Activated CD4-positive, alpha-beta T cell treated with anti-CD3 and anti-CD28 coated beads, Interleukin-2, amount 10 ng/mL, durations not matched to agents 24 days and 14 days (primary cell): ENCODE measurements at regions not wholly inside any gene's neighbourhood (a gene's known extent, or its start where the extent isn't known, plus 50 kb on each side); places are given as distances from the start of the nearest gene placed in this dataset.
"Not testable (repeated sequence)": the region's sequence is repeated elsewhere in the genome, so short reads cannot be mapped to it uniquely, and the experiment has no call there.

Source experiments
- DNase-seq: peaks from one replicate; pipeline ENCODE4 v3.0.0; 2022
- H3K27ac Mint-ChIP-seq: one replicate; pipeline ENCODE4 v1.8.0; 2022; ENCODE audit warnings: mild to moderate bottlenecking, mixed read lengths
- H3K27me3 Mint-ChIP-seq: one replicate; pipeline ENCODE4 v1.8.0; 2022; ENCODE audit warnings: mixed read lengths
- H3K36me3 Mint-ChIP-seq: one replicate; pipeline ENCODE4 v1.8.0; 2022; ENCODE audit warnings: low read depth, mild to moderate bottlenecking, mixed read lengths
- H3K4me1 Mint-ChIP-seq: one replicate; pipeline ENCODE4 v1.8.0; 2021; ENCODE audit warnings: mixed read lengths
- H3K4me3 Mint-ChIP-seq: one replicate; pipeline ENCODE4 v1.8.0; 2022; ENCODE audit warnings: mild to moderate bottlenecking, moderate library complexity, mixed read lengths
- H3K9me3 Mint-ChIP-seq: one replicate; pipeline ENCODE4 v1.8.0; 2021; ENCODE audit warnings: mixed read lengths
- intact Hi-C: fragments of 100-400 bp; cut with micrococcal nuclease; formaldehyde crosslinking; loops from one replicate; pipeline ENCODE4 v1.15.1; 2023

DNA sequence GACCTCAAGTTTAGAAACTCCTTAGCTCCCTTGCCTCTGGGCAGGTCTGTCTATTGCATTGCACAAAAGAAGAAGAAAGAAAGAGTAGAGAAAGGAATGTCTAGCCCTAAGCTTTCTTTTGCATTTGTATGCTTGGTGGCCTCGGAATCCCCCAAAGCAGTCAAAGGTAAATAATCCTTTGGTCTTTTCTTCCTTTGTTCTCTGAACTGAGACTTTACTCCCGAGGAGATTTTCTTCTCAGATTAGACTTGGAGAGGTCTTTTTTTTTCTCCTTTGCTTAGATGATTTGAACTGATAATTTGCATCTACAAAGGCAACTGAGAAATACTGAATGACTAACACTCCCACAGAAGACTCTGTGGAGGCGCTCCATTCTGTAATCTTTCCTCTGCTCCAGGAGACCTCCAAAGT, 93.2 kb downstream of the AKR1D1 start:
- peaks cover 6% of the 10 kb centered on the region for H3K36me3 Mint-ChIP-seq
- peaks cover 24% of the 10 kb centered on the region for H3K4me1 Mint-ChIP-seq
- H3K4me3 Mint-ChIP-seq, result no peak overlapping the region
- intact Hi-C loops, result loop anchor here (10.0 kb wide), 1 partner anchor 275 kb away; no protein-coding TSS in a partner anchor
- peaks cover 27% of the 10 kb centered on the region for H3K27me3 Mint-ChIP-seq
- peaks cover 12% of the 10 kb centered on the region for H3K9me3 Mint-ChIP-seq
- DNase-seq, result no peak
- H3K27ac Mint-ChIP-seq, result no peak overlapping the region

DNA sequence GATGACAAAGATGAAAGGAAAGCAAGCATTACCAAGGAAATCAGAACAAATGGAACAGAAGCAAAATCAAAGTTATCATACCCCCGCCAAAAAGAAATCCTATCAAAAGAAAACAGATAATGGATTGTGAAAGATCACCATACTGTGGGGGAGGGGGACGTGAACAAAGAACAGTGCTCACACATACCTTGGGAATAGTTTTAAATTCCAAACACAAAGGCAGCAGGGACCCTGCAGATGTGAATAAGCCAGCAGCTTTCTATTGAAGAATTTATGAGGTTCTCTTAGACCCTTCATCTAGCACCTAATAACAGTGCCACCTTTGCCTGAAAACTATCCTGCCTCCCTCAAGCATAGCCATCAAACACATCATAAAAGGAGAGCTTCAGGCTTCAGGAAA, 94.0 kb downstream of the AKR1D1 start:
- peaks cover 9% of the 10 kb centered on the region for H3K9me3 Mint-ChIP-seq
- peaks cover 3% of the 10 kb centered on the region for H3K36me3 Mint-ChIP-seq
- intact Hi-C loops, result loop anchor here (5.0 kb wide), 1 partner anchor 287 kb away; no protein-coding TSS in a partner anchor
- H3K27me3 Mint-ChIP-seq, result peaks cover 31% of the 10 kb centered on the region
- H3K27ac Mint-ChIP-seq, result no peak overlapping the region
- H3K4me3 Mint-ChIP-seq, result no peak overlapping the region
- peaks cover 24% of the 10 kb centered on the region for H3K4me1 Mint-ChIP-seq
- no peak for DNase-seq

DNA sequence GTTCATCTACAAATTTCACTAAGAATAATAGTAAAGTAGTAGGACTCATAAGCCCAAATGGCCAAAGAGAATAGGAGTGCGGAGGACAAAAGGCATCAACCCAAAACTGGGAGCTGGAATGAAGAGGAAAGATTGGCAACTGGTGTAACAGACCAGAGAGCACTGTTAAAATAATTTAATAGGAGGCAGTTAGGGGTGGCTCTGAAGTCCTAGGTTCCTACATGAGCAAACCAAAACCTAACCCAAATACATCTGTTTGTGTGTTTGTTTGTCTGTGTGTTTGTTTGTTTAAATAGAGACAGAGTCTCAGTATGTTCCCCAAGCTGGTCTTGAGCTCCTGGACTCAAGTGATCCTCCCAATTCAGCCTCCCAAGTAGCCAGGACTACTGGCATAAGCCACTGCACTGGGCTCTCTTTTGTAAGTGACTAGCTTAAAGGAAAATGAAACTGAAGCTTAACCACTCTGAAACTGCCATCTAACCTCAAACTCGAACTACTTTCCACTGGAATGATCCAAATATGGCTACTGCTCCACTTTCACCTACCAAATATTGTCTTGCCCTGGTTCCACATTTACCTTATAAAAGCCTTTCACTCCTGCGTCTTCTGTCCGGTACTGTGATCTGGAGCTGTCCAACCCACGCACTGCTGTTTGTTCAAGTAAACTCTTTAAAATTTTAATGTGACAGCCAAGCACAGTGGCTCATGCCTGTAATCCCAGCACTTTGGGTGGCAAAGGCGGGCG, 94.9 kb downstream of the AKR1D1 start:
- H3K4me1 Mint-ChIP-seq, result peaks cover 24% of the 10 kb centered on the region
- H3K27ac Mint-ChIP-seq, result no peak overlapping the region
- DNase-seq, result peak; percentile 72
- H3K36me3 Mint-ChIP-seq, result peaks cover 3% of the 10 kb centered on the region
- intact Hi-C loops, result loop anchor here (5.0 kb wide), 1 partner anchor 286 kb away; no protein-coding TSS in a partner anchor
- peak overlapping the region; percentile 2 for H3K4me3 Mint-ChIP-seq
- peaks cover 9% of the 10 kb centered on the region for H3K9me3 Mint-ChIP-seq
- H3K27me3 Mint-ChIP-seq, result peaks cover 33% of the 10 kb centered on the region

DNA sequence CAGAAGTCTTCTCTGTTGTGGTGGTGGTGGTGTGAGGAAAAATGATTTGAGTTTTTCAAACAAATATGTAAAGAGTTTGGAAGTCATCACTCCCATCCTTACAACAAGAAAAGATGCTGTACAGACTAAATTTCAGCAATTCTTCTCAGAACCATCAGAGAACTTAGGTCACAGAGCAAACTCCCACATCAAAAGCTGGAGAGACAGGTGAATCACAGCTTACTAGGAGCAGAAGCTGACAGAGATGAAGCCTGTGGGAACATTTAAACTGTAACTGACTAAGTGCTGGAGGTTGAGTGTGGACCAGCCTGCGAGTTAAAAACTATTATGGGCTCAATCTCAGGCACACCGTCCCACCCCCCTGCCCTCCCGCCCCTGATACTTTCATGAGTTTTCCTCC, 97.3 kb downstream of the AKR1D1 start:
- Mint-ChIP-seq H3K27me3 (peaks cover 38% of the 10 kb centered on the region), H3K4me3 (no peak overlapping the region), H3K4me1 (peaks cover 22% of the 10 kb centered on the region), H3K9me3 (peaks cover 9% of the 10 kb centered on the region), H3K36me3 (peaks cover 3% of the 10 kb centered on the region), H3K27ac (no peak overlapping the region)
- intact Hi-C loops, result loop anchor here (5.0 kb wide), 1 partner anchor 284 kb away; no protein-coding TSS in a partner anchor
- no peak for DNase-seq

DNA sequence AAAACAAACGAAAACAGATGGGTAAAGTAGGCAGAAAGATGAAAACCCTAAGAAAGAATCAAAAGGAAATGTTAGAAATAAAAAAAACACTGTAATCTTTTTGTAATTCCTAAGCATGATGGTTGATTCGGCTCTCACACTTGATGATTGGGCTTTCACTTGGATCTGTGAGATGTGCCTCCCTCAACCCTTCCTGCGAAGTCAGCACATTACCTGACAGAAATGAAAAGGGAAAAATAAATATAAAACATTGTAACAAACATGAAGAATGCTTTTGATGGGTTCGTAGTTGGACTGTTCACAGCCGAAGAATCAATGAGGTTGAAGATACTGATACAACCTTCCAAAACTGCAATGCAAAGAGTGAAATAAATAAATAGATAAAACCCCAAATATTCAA, 99.8 kb downstream of the AKR1D1 start:
- no peak overlapping the region for H3K4me3 Mint-ChIP-seq

DNA sequence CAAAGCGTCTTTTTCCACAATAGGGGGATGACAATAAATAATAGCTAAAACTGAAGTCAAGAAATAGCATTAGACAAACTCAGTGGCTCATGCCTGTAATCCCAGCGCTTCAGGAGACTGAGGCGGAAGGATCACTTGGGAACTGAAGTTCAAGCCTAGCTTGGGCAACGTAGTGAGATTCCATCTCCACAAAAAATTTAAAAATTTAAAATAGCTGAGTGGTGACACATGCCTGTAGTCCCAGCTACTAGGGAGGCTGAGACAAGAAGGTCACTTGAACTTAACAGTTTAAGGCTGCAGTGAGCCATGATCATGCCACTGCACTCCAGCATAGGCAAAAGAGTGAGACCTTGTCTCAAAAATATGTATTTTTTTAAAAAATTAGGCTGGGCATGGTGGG, 107.9 kb downstream of the AKR1D1 start:
- peaks cover 12% of the 10 kb centered on the region for H3K27me3 Mint-ChIP-seq
- no peak for DNase-seq
- H3K9me3 Mint-ChIP-seq, result peaks cover 4% of the 10 kb centered on the region
- no peaks in the 10 kb centered on the region for H3K4me1 Mint-ChIP-seq
- no peak overlapping the region for H3K4me3 Mint-ChIP-seq
- intact Hi-C loops, result no loop called here
- no peak overlapping the region for H3K27ac Mint-ChIP-seq
- no peaks in the 10 kb centered on the region for H3K36me3 Mint-ChIP-seq

More for the DNA sequence above, 99.8 kb downstream of the AKR1D1 start:
- Mint-ChIP-seq H3K27ac (no peak overlapping the region), H3K9me3 (peaks cover 9% of the 10 kb centered on the region), H3K27me3 (peaks cover 33% of the 10 kb centered on the region), H3K36me3 (peaks cover 3% of the 10 kb centered on the region), H3K4me1 (peaks cover 4% of the 10 kb centered on the region)
- intact Hi-C loops, result no loop called here
- no peak for DNase-seq

DNA sequence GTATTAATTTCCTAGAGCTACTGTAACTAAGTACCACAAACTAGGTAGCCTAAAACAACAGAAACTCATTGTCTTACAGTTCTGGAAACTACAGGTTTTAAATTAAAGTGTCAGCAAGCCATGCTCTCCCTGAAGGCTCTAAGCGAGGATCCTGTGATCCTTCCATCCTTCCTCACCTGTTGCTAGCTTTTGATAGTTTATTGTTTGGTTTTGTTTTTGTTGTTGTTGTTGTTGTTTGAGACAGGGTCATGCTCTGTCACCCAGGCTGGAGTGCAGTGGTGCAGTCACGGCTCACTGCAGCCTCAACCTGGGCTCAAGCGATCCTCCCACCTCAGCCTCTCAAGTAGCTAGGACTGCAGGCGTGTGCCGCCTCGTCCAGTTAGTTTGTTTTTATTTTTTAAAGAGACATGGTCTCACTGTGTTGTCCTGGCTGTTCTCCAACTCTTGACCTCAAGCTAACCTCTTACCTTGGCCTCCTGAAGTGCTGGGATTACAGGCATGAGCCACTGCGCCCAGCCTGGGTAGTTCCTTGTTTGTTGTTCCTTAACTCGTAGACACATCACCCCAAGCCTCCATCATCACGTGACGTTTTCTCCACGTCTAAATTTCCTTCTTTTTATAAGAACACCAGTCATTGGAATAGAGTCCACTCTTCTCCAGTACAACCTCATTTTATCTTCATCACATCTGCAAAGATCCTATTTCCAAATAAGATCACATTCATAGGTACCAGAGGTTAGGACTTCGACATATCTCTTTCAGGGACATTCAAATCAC, 109.1 kb downstream of the AKR1D1 start:
- H3K36me3 Mint-ChIP-seq, result no peaks in the 10 kb centered on the region
- H3K4me1 Mint-ChIP-seq, result no peaks in the 10 kb centered on the region
- H3K27me3 Mint-ChIP-seq, result peaks cover 11% of the 10 kb centered on the region
- peaks cover 4% of the 10 kb centered on the region for H3K9me3 Mint-ChIP-seq
- DNase-seq, result no peak
- no peak overlapping the region for H3K27ac Mint-ChIP-seq
- H3K4me3 Mint-ChIP-seq, result no peak overlapping the region
- intact Hi-C loops, result no loop called here

DNA sequence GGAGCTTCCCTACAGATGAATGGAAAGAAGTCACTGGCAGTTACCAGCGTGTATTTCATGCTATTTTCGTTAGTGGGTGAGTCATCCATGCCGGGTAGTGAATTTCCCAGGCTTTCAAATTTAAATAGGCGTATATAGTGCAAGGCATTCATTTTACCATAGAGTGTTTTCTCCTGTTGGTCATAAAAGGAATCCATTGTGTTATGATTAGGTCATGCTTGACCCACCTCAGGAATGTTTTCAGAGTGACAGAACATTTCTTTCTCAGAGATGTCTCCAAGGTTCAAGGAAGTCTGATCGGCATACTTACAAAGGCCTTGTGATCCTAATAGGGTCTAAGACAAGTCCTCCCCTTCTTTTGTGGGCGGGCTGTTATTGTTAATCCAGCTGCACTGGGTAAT, 110.7 kb downstream of the AKR1D1 start:
- Mint-ChIP-seq H3K27ac (no peak overlapping the region), H3K9me3 (peaks cover 8% of the 10 kb centered on the region), H3K4me1 (no peaks in the 10 kb centered on the region), H3K4me3 (no peak overlapping the region), H3K36me3 (no peaks in the 10 kb centered on the region), H3K27me3 (peaks cover 6% of the 10 kb centered on the region)
- intact Hi-C loops, result no loop called here
- no peak for DNase-seq

DNA sequence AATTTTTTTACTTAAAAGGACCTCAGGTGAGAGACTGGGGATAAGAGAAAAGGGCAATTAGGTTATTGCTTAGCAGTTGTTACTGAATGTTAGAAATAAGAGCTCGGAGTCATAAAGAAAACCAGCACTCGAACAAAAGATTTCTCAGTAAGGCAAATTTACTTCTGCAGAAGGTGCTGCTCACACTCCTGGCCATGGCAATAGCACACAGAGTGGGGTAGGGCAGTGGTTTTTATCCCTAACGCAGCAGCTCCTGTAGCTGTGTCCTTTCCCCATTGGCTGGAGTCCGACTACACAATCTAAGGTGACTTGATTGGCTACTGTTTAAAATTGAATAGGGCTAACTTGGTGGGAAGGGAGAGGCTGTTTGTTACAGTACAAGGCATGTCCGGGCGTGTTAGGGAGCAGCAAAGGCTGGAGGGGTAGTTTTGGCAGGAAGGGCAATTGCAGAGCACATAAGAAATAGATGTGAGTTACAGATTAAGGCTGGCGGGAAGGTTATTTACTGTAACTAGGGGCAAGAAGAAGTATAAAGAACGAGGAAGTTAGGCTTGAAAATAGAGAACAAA, 112.1 kb downstream of the AKR1D1 start:
- DNase-seq, result no peak
- Mint-ChIP-seq H3K4me3 (no peak overlapping the region), H3K27me3 (peaks cover 2% of the 10 kb centered on the region), H3K9me3 (peaks cover 8% of the 10 kb centered on the region), H3K4me1 (no peaks in the 10 kb centered on the region), H3K36me3 (no peaks in the 10 kb centered on the region), H3K27ac (no peak overlapping the region)
- intact Hi-C loops, result no loop called here

DNA sequence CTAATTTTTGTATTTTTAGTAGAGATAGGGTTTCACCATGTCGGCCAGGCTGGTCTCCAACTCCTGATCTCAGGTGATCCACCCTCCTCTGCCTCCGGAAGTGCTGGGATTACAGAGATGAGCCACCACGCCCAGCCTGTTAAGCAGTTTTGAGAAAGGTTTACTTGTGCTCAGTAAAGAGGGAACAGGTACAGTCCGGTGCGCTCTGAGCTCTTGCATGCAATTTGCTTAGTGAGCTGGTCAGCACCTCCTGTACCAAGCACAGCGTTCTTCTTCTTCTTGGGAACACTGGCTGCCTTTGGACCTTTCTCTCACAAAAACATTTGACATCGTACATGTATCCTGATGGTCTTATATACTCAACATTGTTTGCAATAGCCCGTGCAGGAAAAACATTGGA, 118.3 kb downstream of the AKR1D1 start:
- Mint-ChIP-seq H3K9me3 (peaks cover 4% of the 10 kb centered on the region), H3K27me3 (peaks cover 5% of the 10 kb centered on the region)

DNA sequence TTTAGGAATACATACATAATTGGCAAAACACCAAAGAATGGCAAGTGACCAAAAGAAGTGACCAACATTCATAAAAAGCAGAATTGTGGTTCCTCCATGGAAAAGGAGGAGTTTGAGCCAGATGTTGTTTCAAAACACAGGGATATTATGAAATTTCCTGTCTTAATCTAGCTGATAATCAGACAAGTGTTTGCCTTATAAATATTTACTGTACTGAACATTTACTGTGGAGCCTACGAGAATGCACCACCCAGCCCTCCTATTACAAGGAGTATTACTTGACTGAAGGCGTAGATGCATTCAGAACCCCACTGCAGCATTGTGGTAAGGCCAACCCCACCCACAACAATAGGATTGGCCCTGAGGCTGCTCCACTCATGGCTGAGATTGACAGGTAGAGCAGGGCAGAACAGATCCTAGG, 118.9 kb downstream of the AKR1D1 start:
- H3K27ac Mint-ChIP-seq, result no peak overlapping the region
- H3K36me3 Mint-ChIP-seq, result no peaks in the 10 kb centered on the region
- H3K4me3 Mint-ChIP-seq, result no peak overlapping the region
- H3K27me3 Mint-ChIP-seq, result peaks cover 5% of the 10 kb centered on the region
- H3K9me3 Mint-ChIP-seq, result peaks cover 4% of the 10 kb centered on the region
- no peak for DNase-seq
- H3K4me1 Mint-ChIP-seq, result no peaks in the 10 kb centered on the region
- intact Hi-C loops, result no loop called here

More for the DNA sequence above, 118.3 kb downstream of the AKR1D1 start:
- Mint-ChIP-seq H3K4me1 (no peaks in the 10 kb centered on the region), H3K36me3 (no peaks in the 10 kb centered on the region), H3K27ac (no peak overlapping the region), H3K4me3 (no peak overlapping the region)
- DNase-seq, result no peak
- intact Hi-C loops, result no loop called here

DNA sequence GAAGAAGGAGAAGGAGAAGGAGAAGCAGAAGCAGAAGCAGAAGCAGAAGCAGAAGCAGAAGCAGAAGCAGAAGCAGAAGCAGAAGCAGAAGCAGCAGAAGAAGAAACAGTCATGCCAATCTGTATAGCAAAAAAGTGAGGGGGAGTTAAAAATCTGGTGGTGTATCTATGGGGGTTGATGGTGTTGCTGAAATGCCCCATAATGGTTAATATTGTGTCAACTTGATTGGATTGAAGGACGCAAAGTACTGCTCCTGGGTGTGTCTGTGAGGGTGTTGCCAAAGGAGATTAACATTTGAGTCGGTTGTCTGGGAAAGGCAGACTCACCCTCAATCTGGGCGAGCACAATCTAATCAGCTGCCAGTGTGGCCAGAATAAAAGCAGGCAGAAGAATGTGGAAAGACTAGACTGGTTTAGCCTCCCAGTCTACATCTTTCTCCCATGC, 120.3 kb downstream of the AKR1D1 start:
- intact Hi-C loops, H3K27ac Mint-ChIP-seq, H3K4me3 Mint-ChIP-seq, H3K27me3 Mint-ChIP-seq, DNase-seq, H3K36me3 Mint-ChIP-seq, H3K4me1 Mint-ChIP-seq, H3K9me3 Mint-ChIP-seq: not testable (repeated sequence)

DNA sequence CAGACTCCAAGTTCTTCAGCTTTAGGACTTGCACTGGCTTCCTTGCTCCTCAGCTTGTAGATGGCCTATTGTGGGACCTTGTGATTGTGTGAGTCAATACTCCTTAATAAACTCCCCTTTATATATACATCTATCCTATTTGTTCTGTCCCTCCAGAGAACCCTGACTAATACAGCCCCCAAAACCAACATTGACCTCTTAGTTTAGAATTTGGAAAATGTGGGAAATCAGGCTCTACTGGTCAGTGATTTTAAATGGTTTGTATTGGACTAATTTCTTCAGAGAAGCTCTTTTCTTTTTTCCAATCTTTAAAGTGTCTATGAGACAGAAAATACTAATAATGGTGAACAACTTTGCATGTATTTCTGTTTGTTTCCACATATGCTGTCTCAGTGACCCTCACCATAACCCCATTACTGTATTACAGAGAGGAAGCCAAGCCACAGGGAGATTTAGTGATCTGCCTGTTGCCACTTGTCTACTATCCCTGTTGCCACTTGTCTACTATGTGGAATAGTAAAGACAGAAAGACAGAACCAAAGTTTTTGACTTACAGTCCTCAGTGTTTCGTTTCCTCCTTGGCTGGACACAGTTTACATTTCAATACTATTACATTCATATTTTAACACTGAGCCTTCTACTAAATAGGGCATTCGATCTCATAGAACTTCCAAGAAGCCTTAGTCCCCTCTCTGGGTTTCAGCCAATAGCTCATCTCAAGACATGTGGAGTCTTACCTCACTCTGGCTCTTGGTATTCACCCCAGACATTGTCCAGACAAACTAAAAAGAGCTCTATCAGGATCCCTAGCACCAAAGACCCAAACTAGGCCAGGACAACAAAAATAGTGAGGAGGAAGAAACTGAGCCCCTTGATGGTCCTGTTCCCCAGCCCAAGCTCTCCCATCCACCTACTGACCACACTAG, 121.0 kb downstream of the AKR1D1 start:
- Mint-ChIP-seq H3K27me3 (peaks cover 7% of the 10 kb centered on the region), H3K9me3 (no peaks in the 10 kb centered on the region), H3K4me3 (no peak overlapping the region), H3K27ac (no peak overlapping the region), H3K36me3 (no peaks in the 10 kb centered on the region), H3K4me1 (no peaks in the 10 kb centered on the region)
- intact Hi-C loops, result no loop called here
- DNase-seq, result no peak
